ENCODE measurements at regions not wholly inside any gene's neighbourhood (a gene's known extent, or its start where the extent isn't known, plus 50 kb on each side); places are given as distances from the start of the nearest gene placed in this dataset.

- TF ChIP-seq POLR2AphosphoS5 (IDR thresholded peaks at IDR 0.05; ENCODE audit: low read depth, low read length): no peak
- no peak for TF ChIP-seq CTCF (IDR thresholded peaks at IDR 0.05)
- no peak for TF ChIP-seq TCF7L2 (IDR thresholded peaks at IDR 0.05; ENCODE audit: low read depth, low read length)
- TF ChIP-seq SIN3A (IDR thresholded peaks at IDR 0.05; ENCODE audit: borderline replicate concordance, insufficient read depth, low read depth, low read length): no peak
- no peak for TF ChIP-seq REST (IDR thresholded peaks at IDR 0.05; ENCODE audit: insufficient read depth in 1 of 2, low read depth in 2 of 2, low read length in 1 of 2)
These were observed 104.9 kb upstream of the EDEM3 start for GRCh38 chr1:184859381-184860105.

Measured in Panc1 (cell line).